ENCODE measurements at regions not wholly inside any gene's neighbourhood (a gene's known extent, or its start where the extent isn't known, plus 50 kb on each side); places are given as distances from the start of the nearest gene placed in this dataset.
A peak's percentile ranks its signal among the peaks of the same experiment; 100 is the strongest.

- H3K9me3 ChIP-seq (ENCODE audit: low read depth, low read length), result no peaks in the 10 kb centered on the region
Observed at GRCh38 chr7:69422574-69422985, 175.7 kb upstream of the AUTS2 start.

GRCh38 chr7:69426705-69427104 lies 171.6 kb upstream of the AUTS2 start:
- Histone ChIP-seq H3K79me2 (ENCODE audit: insufficient read depth, low read length) (no peaks in the 10 kb centered on the region), H2AFZ (ENCODE audit: low read length) (no peak overlapping the region), H3K4me2 (ENCODE audit: insufficient read depth, low read length) (no peak overlapping the region), H3K4me1 (ENCODE audit: insufficient read depth, low read length) (no peaks in the 10 kb centered on the region), H3K36me3 (ENCODE audit: insufficient read depth, low read length) (no peaks in the 10 kb centered on the region), H3K4me3 (ENCODE audit: insufficient read depth, low read length) (no peak overlapping the region), H3K27me3 (ENCODE audit: insufficient read depth, low read length) (no peaks in the 10 kb centered on the region), H3K9me3 (ENCODE audit: low read depth, low read length) (no peaks in the 10 kb centered on the region), H3K27ac (ENCODE audit: low read depth, low read length) (no peak overlapping the region), H4K20me1 (ENCODE audit: insufficient read depth, low read length) (no peaks in the 10 kb centered on the region)
- no peak for TF ChIP-seq CTCF (IDR thresholded peaks at IDR 0.05; ENCODE audit: extremely low read depth, low read depth, low read length)
- DNase-seq (ENCODE audit: insufficient read length, low spot score, missing footprints), result no peak

More at GRCh38 chr7:69422574-69422985, 175.7 kb upstream of the AUTS2 start:
- no peaks in the 10 kb centered on the region for H3K79me2 ChIP-seq (ENCODE audit: insufficient read depth, low read length)
- no peaks in the 10 kb centered on the region for H3K4me1 ChIP-seq (ENCODE audit: insufficient read depth, low read length)
- H3K4me2 ChIP-seq (ENCODE audit: insufficient read depth, low read length), result no peak overlapping the region
- no peak overlapping the region for H3K4me3 ChIP-seq (ENCODE audit: insufficient read depth, low read length)
- no peaks in the 10 kb centered on the region for H4K20me1 ChIP-seq (ENCODE audit: insufficient read depth, low read length)
- no peaks in the 10 kb centered on the region for H3K36me3 ChIP-seq (ENCODE audit: insufficient read depth, low read length)
- TF ChIP-seq CTCF (IDR thresholded peaks at IDR 0.05; ENCODE audit: extremely low read depth, low read depth, low read length), result no peak
- no peak overlapping the region for H2AFZ ChIP-seq (ENCODE audit: low read length)
- H3K27me3 ChIP-seq (ENCODE audit: insufficient read depth, low read length), result no peaks in the 10 kb centered on the region
- no peak for DNase-seq (ENCODE audit: insufficient read length, low spot score, missing footprints)
- H3K27ac ChIP-seq (ENCODE audit: low read depth, low read length), result no peak overlapping the region

GRCh38 chr7:69428089-69428488 lies 170.2 kb upstream of the AUTS2 start:
- H3K4me1 ChIP-seq (ENCODE audit: insufficient read depth, low read length), result no peaks in the 10 kb centered on the region
- H3K36me3 ChIP-seq (ENCODE audit: insufficient read depth, low read length), result no peaks in the 10 kb centered on the region
- no peak overlapping the region for H3K4me3 ChIP-seq (ENCODE audit: insufficient read depth, low read length)
- H3K27me3 ChIP-seq (ENCODE audit: insufficient read depth, low read length), result no peaks in the 10 kb centered on the region
- no peak overlapping the region for H2AFZ ChIP-seq (ENCODE audit: low read length)
- DNase-seq (ENCODE audit: insufficient read length, low spot score, missing footprints), result no peak
- H3K79me2 ChIP-seq (ENCODE audit: insufficient read depth, low read length), result no peaks in the 10 kb centered on the region
- no peaks in the 10 kb centered on the region for H3K9me3 ChIP-seq (ENCODE audit: low read depth, low read length)
- no peaks in the 10 kb centered on the region for H4K20me1 ChIP-seq (ENCODE audit: insufficient read depth, low read length)
- no peak overlapping the region for H3K27ac ChIP-seq (ENCODE audit: low read depth, low read length)
- no peak for TF ChIP-seq CTCF (IDR thresholded peaks at IDR 0.05; ENCODE audit: extremely low read depth, low read depth, low read length)
- H3K4me2 ChIP-seq (ENCODE audit: insufficient read depth, low read length), result no peak overlapping the region

GRCh38 chr7:69429911-69430383 lies 168.3 kb upstream of the AUTS2 start:
- no peak overlapping the region for H3K4me3 ChIP-seq (ENCODE audit: insufficient read depth, low read length)
- H3K4me2 ChIP-seq (ENCODE audit: insufficient read depth, low read length), result peak overlapping the region; percentile 28
- peak; percentile 65 for DNase-seq (ENCODE audit: insufficient read length, low spot score, missing footprints)

More at GRCh38 chr7:69429911-69430383, 168.3 kb upstream of the AUTS2 start:
- Histone ChIP-seq H3K9me3 (ENCODE audit: low read depth, low read length) (no peaks in the 10 kb centered on the region), H4K20me1 (ENCODE audit: insufficient read depth, low read length) (no peaks in the 10 kb centered on the region), H3K27me3 (ENCODE audit: insufficient read depth, low read length) (no peaks in the 10 kb centered on the region), H3K27ac (ENCODE audit: low read depth, low read length) (no peak overlapping the region), H3K36me3 (ENCODE audit: insufficient read depth, low read length) (no peaks in the 10 kb centered on the region), H3K79me2 (ENCODE audit: insufficient read depth, low read length) (no peaks in the 10 kb centered on the region), H2AFZ (ENCODE audit: low read length) (peak overlapping the region; percentile 56), H3K4me1 (ENCODE audit: insufficient read depth, low read length) (no peaks in the 10 kb centered on the region)
- no peak for TF ChIP-seq CTCF (IDR thresholded peaks at IDR 0.05; ENCODE audit: extremely low read depth, low read depth, low read length)

Data from osteoblast (primary cell).